GM13976 (cell line): ENCODE measurements at regions not wholly inside any gene's neighbourhood (a gene's known extent, or its start where the extent isn't known, plus 50 kb on each side); places are given as distances from the start of the nearest gene placed in this dataset.

Experiments
- DNase-seq: peaks from one replicate; pipeline ENCODE4 v3.0.0; 2012; ENCODE audit warnings: low spot score
- CTCF ChIP-seq: IDR thresholded peaks from 2 replicates; pipeline ENCODE4 v1.5.1; 2012; ENCODE audit warnings: borderline replicate concordance, mild to moderate bottlenecking; ENCODE audit not compliant: insufficient read depth; ENCODE audit errors: extremely low read depth, missing control alignments, control extremely low read depth
- in situ Hi-C: fragments of 300-500 bp; cut with MboI; formaldehyde crosslinking; loops from one replicate; pipeline ENCODE4 v1.12.0; 2022; ENCODE audit warnings: low sequenced_read_pairs, mixed read lengths, inconsistent platforms; ENCODE audit not compliant: unreplicated experiment

GRCh38 chr9:38119560-38120236 lies 50.7 kb upstream of the SHB start:
- TF ChIP-seq CTCF, result no peak
- DNase-seq, result no peak
- in situ Hi-C loops, result no loop called here

GRCh38 chr9:38118862-38119438 lies 49.9 kb upstream of the SHB start:
- no peak for DNase-seq
- TF ChIP-seq CTCF, result no peak
- in situ Hi-C loops, result no loop called here
